Spleen (tissue), 11 donors: ENCODE measurements at regions not wholly inside any gene's neighbourhood (a gene's known extent, or its start where the extent isn't known, plus 50 kb on each side); places are given as distances from the start of the nearest gene placed in this dataset.

ENCODE experiments used
- DNase-seq: peaks from one replicate; pipeline ENCODE4 v3.0.0-alpha.2; 2020
- H3K27ac ChIP-seq, 8 donors: fragments of 200-600 bp; sonication (generic) in 7 of 8; 1 replicate in 4 of 8; 2 replicates in 4 of 8; pipeline versions ENCODE4 v1.5.0 to v1.8.0; 2016 to 2021; ENCODE audit warnings: inconsistent platforms in 4 of 8, mild to moderate bottlenecking in 4 of 8, moderate library complexity in 1 of 8
- H3K27me3 ChIP-seq, 7 donors: fragments of 200-600 bp; sonication (generic) in 6 of 7; replicated peaks in 1 of 7; 1 replicate in 4 of 7; 2 replicates in 3 of 7; pipeline versions ENCODE4 v1.5.0 to v1.8.0; 2016 to 2021; ENCODE audit warnings: inconsistent platforms in 3 of 7, mild to moderate bottlenecking in 1 of 7
- H3K36me3 ChIP-seq, 6 donors: fragments of 200-600 bp; sonication (generic) in 5 of 6; 1 replicate in 4 of 6; 2 replicates in 2 of 6; pipeline versions ENCODE4 v1.5.0 to v1.8.0; 2016 to 2021; ENCODE audit warnings: inconsistent platforms in 2 of 6
- H3K4me1 ChIP-seq, 6 donors: fragments of 200-600 bp; sonication (generic) in 5 of 6; 1 replicate in 3 of 6; 2 replicates in 3 of 6; pipeline versions ENCODE4 v1.5.0 to v1.8.0; 2016 to 2021; ENCODE audit warnings: inconsistent platforms in 3 of 6
- H3K4me3 ChIP-seq, 8 donors: fragments of 200-600 bp; sonication (generic) in 7 of 8; 1 replicate in 4 of 8; 2 replicates in 4 of 8; pipeline versions ENCODE4 v1.5.0 to v1.8.0; 2016 to 2021; ENCODE audit warnings: inconsistent platforms in 4 of 8, mild to moderate bottlenecking in 4 of 8, moderate library complexity in 2 of 8
- H3K9me3 ChIP-seq, 8 donors: fragments of 200-600 bp; sonication (generic) in 7 of 8; 1 replicate in 4 of 8; 2 replicates in 4 of 8; pipeline versions ENCODE4 v1.5.0 to v1.8.0; 2016 to 2021; ENCODE audit warnings: inconsistent platforms in 4 of 8
- POLR2A ChIP-seq, 3 donors: fragments of 450-650 bp; IDR thresholded peaks; one replicate each; pipeline ENCODE4 v1.5.1; 2017; ENCODE audit warnings: antibody characterized with exemption in 3 of 3, mild to moderate bottlenecking in 1 of 3
- POLR2AphosphoS5 ChIP-seq, 3 donors: sonication (generic); formaldehyde crosslinking; IDR thresholded peaks; one replicate each; pipeline ENCODE4 v1.5.1; 2017; ENCODE audit warnings: antibody characterized with exemption in 3 of 3
- WGBS, 5 donors: extraction: QIAGEN DNeasy Blood & Tissue Kit in 3 of 5; methylation state at CpG; one replicate each; pipeline versions ENCODE4 v1.1.5 to v1.1.7; 2013 to 2018; 5-methylcytosine and 5-hydroxymethylcytosine counted together
- intact Hi-C: fragments of 100-400 bp; cut with DNase I; formaldehyde crosslinking; loops from one replicate; pipeline ENCODE4 v1.15.0; 2023; ENCODE audit warnings: low total_unique reads
- TF ChIP-seq, protein P1 (sequence below), 11 experiments: fragments of 200-600 bp in 7 of 11; fragments of 450-650 bp in 4 of 11; sonication (generic) in 4 of 11; IDR thresholded peaks in 8 of 11; conservative IDR thresholded peaks in 3 of 11; 1 replicate in 7 of 11; 2 replicates in 4 of 11; pipeline versions ENCODE4 v1.4.0 to v1.8.0; 2016 to 2021; ENCODE audit warnings: antibody characterized with exemption in 11 of 11, inconsistent platforms in 4 of 11, mild to moderate bottlenecking in 1 of 11
- donor health status: healthy with polysubstance abuse.
- donor health status: DM: no; HTN: no; CAD: no; lungs with moderate emphysema.
- donor health status: DM: no; HTN: no; CAD: no.
- donor health status: Bipolar disorder and iron deficiency.
- donor health status: healthy.
- donor health status: DM: no; HTN: no; CAD: no.
- donor health status: DM: yes; HTN: yes; CAD: no.

- H3K27me3 ChIP-seq, result no peaks in the 10 kb centered on the region
- no peak for DNase-seq
- H3K4me3 ChIP-seq, result no peak overlapping the region
- no peak overlapping the region for H3K27ac ChIP-seq
- intact Hi-C loops, result no loop called here
- H3K9me3 ChIP-seq, result peaks cover 0 to 18% (median 0%) of the 10 kb centered on the region in 8 donors
- 74 to 87% (median 81%) methylated on average over 16 of the region's 16 CpGs for WGBS, 5 donors
- TF ChIP-seq, protein P1, sequence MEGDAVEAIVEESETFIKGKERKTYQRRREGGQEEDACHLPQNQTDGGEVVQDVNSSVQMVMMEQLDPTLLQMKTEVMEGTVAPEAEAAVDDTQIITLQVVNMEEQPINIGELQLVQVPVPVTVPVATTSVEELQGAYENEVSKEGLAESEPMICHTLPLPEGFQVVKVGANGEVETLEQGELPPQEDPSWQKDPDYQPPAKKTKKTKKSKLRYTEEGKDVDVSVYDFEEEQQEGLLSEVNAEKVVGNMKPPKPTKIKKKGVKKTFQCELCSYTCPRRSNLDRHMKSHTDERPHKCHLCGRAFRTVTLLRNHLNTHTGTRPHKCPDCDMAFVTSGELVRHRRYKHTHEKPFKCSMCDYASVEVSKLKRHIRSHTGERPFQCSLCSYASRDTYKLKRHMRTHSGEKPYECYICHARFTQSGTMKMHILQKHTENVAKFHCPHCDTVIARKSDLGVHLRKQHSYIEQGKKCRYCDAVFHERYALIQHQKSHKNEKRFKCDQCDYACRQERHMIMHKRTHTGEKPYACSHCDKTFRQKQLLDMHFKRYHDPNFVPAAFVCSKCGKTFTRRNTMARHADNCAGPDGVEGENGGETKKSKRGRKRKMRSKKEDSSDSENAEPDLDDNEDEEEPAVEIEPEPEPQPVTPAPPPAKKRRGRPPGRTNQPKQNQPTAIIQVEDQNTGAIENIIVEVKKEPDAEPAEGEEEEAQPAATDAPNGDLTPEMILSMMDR (IDR thresholded peaks at IDR 0.05 in 8 of 11, conservative IDR thresholded peaks at IDR 0.05 in 3 of 11), result no peak
- no peak for TF ChIP-seq POLR2A (IDR thresholded peaks at IDR 0.05)
- TF ChIP-seq POLR2AphosphoS5 (IDR thresholded peaks at IDR 0.05), result no peak
- no peaks in the 10 kb centered on the region for H3K4me1 ChIP-seq
- no peaks in the 10 kb centered on the region for H3K36me3 ChIP-seq
Observed at GRCh38 chr2:82790206-82791021, 1668.7 kb downstream of the SUCLG1 start.

- Histone ChIP-seq H3K27ac (no peak overlapping the region), H3K36me3 (no peaks in the 10 kb centered on the region), H3K9me3 (peaks cover 0 to 18% (median 0%) of the 10 kb centered on the region in 8 donors), H3K4me3 (no peak overlapping the region), H3K27me3 (no peaks in the 10 kb centered on the region), H3K4me1 (no peaks in the 10 kb centered on the region)
- no peak for TF ChIP-seq POLR2AphosphoS5 (IDR thresholded peaks at IDR 0.05)
- TF ChIP-seq POLR2A (IDR thresholded peaks at IDR 0.05), result no peak
- TF ChIP-seq, protein P1 (IDR thresholded peaks at IDR 0.05 in 8 of 11, conservative IDR thresholded peaks at IDR 0.05 in 3 of 11), result no peak
- intact Hi-C loops, result no loop called here
- WGBS, 5 donors, result 85 to 96% (median 90%) methylated on average over 2 of the region's 2 CpGs
- no peak for DNase-seq
Observed at GRCh38 chr2:82789851-82790205, 1669.3 kb downstream of the SUCLG1 start.

DNA sequence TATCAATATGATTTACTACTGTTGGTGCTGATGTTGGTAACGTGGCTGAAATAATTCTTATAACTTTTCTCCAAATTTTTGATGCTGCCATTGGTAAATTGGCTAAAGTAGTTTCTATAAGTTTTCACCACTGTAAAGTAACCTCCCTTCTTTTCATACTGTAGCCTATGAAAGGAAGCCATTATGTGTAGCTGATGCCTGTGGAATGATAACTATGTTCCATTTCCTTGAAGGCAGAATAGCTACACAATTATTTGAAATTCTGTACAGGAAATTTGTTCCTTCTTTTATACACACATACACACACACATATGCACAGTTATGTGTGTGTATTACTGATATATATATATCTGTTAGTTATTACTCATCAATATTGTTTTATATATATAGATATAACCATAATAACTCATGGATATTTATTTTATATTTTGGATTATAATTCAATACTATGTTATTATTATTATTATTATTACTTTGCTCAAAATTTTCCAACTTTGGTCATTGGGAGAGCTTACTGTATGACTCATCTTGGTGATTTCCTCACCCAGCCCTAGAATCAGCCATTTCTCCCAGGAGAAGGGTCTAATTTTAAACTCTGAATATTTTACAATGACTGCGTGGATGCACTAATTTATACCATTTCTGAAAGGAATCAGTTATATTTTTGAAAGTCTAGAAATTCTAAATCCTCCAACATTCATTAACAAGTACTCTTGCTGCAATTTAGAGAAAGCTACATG is 1677.7 kb downstream of the SUCLG1 start:
- H3K4me1 ChIP-seq, result no peaks in the 10 kb centered on the region
- no peaks in the 10 kb centered on the region for H3K27me3 ChIP-seq
- H3K36me3 ChIP-seq, result no peaks in the 10 kb centered on the region
- peaks cover 0 to 29% (median 4%) of the 10 kb centered on the region in 8 donors for H3K9me3 ChIP-seq
- no peak overlapping the region for H3K4me3 ChIP-seq
- DNase-seq, result no peak
- 72 to 79% (median 73%) methylated on average over 2 of the region's 2 CpGs for WGBS, 5 donors
- intact Hi-C loops, result no loop called here
- TF ChIP-seq POLR2AphosphoS5 (IDR thresholded peaks at IDR 0.05) (no peak), POLR2A (IDR thresholded peaks at IDR 0.05) (no peak)
- TF ChIP-seq, protein P1 (IDR thresholded peaks at IDR 0.05 in 8 of 11, conservative IDR thresholded peaks at IDR 0.05 in 3 of 11), result no peak
- no peak overlapping the region for H3K27ac ChIP-seq

DNA sequence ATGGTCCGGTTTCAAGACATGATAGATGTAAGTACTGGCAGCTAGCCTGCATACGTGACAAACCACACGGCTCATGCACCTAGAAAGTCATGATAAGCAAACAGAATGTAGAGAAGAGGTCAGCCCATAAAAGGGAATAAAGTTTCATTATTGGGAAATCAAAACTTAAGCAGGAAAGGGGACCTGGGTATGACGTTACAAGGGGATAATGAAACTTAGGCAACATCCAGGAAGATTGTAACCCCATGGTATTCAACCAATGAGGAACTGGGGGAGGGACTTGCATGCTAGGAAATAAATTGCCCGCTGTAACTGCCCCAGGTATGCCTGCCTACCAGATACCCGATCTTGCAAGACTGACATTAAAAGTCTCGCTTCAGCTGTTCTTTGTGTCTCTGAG is 1679.0 kb downstream of the SUCLG1 start:
- intact Hi-C loops, result no loop called here
- Histone ChIP-seq H3K36me3 (no peaks in the 10 kb centered on the region), H3K9me3 (peaks cover 0 to 29% (median 8%) of the 10 kb centered on the region in 8 donors), H3K27me3 (no peaks in the 10 kb centered on the region), H3K4me1 (no peaks in the 10 kb centered on the region), H3K27ac (no peak overlapping the region), H3K4me3 (no peak overlapping the region)
- DNase-seq, result no peak
- TF ChIP-seq, protein P1 (IDR thresholded peaks at IDR 0.05 in 8 of 11, conservative IDR thresholded peaks at IDR 0.05 in 3 of 11), result no peak
- TF ChIP-seq POLR2A (IDR thresholded peaks at IDR 0.05) (no peak), POLR2AphosphoS5 (IDR thresholded peaks at IDR 0.05) (no peak)
- 81 to 91% (median 85%) methylated on average over 7 of the region's 7 CpGs for WGBS, 5 donors
